Brain microvascular endothelial cell (primary cell): ENCODE measurements at regions not wholly inside any gene's neighbourhood (a gene's known extent, or its start where the extent isn't known, plus 50 kb on each side); places are given as distances from the start of the nearest gene placed in this dataset.

Experiments used
- DNase-seq: peaks from one replicate; pipeline ENCODE4 v3.0.0-alpha.2; 2020
- H3K27ac ChIP-seq: fragments of 250-450 bp; sonication (Bioruptor Pico); 2 replicates; pipeline ENCODE4 v1.5.1; 2020; ENCODE audit warnings: mild to moderate bottlenecking, moderate library complexity
- H3K27me3 ChIP-seq: fragments of 250-450 bp; sonication (Bioruptor Pico); replicated peaks from 2 replicates; pipeline ENCODE4 v1.5.1; 2020; ENCODE audit warnings: mild to moderate bottlenecking
- H3K36me3 ChIP-seq: fragments of 250-450 bp; sonication (Bioruptor Pico); replicated peaks from 2 replicates; pipeline ENCODE4 v1.5.1; 2020; ENCODE audit warnings: mild to moderate bottlenecking
- H3K4me3 ChIP-seq: 2 replicates; pipeline ENCODE4 v1.5.1; 2011; ENCODE audit warnings: low read depth, mild to moderate bottlenecking, control low read depth, low read length, moderate library complexity
- in situ Hi-C: cut with HindIII; loops from 2 replicates; pipeline ENCODE4 v1.10.0; 2017; ENCODE audit warnings: low sequenced_read_pairs, low pct_ligation_motif_present
- TF ChIP-seq, protein P1 (sequence below): IDR thresholded peaks from 2 replicates; pipeline ENCODE4 v1.5.1; 2011; ENCODE audit warnings: low read depth, mild to moderate bottlenecking, moderate library complexity, low read length, control low read depth, inconsistent platforms; ENCODE audit errors: missing control alignments

DNA sequence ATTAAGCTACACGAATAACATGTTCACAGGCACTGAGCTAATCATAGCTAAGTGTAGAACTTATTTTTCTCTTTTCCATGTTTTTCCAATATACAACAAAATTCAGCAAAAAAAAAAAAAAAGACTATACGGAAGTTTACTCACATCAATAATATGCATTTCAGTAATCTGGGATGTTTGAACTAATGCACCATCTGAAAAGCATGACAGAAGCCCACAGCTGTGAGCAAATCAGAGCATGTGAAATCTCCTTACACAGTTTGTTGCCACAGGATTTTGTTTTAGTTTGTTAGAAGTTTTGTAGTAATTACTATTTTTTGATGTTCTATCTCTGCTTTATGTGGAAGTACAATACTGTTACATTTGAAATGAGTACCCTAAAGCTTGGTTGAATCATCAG lies 1051.7 kb downstream of the TTLL7 start:
- no peak for DNase-seq
- TF ChIP-seq, protein P1, sequence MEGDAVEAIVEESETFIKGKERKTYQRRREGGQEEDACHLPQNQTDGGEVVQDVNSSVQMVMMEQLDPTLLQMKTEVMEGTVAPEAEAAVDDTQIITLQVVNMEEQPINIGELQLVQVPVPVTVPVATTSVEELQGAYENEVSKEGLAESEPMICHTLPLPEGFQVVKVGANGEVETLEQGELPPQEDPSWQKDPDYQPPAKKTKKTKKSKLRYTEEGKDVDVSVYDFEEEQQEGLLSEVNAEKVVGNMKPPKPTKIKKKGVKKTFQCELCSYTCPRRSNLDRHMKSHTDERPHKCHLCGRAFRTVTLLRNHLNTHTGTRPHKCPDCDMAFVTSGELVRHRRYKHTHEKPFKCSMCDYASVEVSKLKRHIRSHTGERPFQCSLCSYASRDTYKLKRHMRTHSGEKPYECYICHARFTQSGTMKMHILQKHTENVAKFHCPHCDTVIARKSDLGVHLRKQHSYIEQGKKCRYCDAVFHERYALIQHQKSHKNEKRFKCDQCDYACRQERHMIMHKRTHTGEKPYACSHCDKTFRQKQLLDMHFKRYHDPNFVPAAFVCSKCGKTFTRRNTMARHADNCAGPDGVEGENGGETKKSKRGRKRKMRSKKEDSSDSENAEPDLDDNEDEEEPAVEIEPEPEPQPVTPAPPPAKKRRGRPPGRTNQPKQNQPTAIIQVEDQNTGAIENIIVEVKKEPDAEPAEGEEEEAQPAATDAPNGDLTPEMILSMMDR, result no peak
- in situ Hi-C loops, result no loop called here
- H3K27me3 ChIP-seq, result no peaks in the 10 kb centered on the region
- no peak overlapping the region for H3K4me3 ChIP-seq
- no peak overlapping the region for H3K27ac ChIP-seq
- H3K36me3 ChIP-seq, result no peaks in the 10 kb centered on the region

DNA sequence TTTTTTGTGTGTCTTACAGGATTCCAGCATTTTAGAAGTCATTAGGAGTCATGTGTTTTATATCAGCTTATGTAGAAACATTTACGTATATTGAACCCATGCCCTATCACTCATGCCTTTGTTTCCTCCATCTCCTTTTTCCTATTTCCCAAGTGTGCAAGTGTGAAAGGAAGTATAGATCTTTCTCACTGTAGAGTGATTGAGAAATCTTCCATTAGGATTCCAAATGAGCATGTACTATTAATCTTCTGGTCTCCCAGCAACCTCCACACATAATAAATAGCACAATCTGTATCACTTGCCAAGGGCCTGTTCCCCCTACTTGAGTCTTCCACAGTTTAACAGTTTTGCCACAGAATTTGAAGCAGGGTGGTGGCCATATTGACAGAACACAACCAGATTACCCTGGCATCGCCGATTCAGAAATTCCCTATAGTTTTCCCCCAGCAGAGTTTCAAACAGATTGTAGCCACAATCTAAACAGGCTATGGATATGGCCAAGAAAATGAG lies 1052.8 kb downstream of the TTLL7 start:
- H3K27me3 ChIP-seq, result no peaks in the 10 kb centered on the region
- no peak overlapping the region for H3K27ac ChIP-seq
- no peaks in the 10 kb centered on the region for H3K36me3 ChIP-seq
- TF ChIP-seq, protein P1, result no peak
- DNase-seq, result no peak
- in situ Hi-C loops, result no loop called here
- no peak overlapping the region for H3K4me3 ChIP-seq

- TF ChIP-seq, protein P1, result no peak
- H3K36me3 ChIP-seq, result no peaks in the 10 kb centered on the region
- no peaks in the 10 kb centered on the region for H3K27me3 ChIP-seq
- DNase-seq, result no peak
- in situ Hi-C loops, result no loop called here
- H3K27ac ChIP-seq, result no peak overlapping the region
- no peak overlapping the region for H3K4me3 ChIP-seq
These were observed 1054.1 kb downstream of the TTLL7 start for GRCh38 chr1:82944822-82945221.

DNA sequence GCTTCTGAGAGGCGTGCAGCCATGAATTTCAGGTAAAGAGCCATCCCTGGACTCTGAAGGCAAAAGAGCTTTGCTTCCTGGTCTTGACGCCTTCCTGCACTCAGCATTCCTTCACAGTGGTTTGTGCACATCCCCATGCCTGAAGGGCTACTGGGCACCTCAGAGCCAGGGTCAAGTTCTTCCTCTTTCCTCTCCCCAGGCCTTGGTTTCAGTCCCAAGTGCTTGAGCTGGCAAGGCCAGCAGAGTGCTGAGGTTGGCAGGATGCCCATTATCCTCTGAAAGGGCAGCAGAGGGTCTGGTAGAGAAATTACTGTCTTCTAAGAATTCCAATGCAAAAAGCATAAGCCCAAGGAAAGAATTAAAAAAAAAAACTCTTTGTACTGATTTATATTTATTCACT lies 1064.9 kb downstream of the TTLL7 start:
- Histone ChIP-seq H3K27me3 (no peaks in the 10 kb centered on the region), H3K4me3 (no peak overlapping the region), H3K27ac (no peak overlapping the region), H3K36me3 (no peaks in the 10 kb centered on the region)
- DNase-seq, result no peak
- in situ Hi-C loops, result no loop called here
- TF ChIP-seq, protein P1, result no peak

- TF ChIP-seq, protein P1, result no peak
- H3K36me3 ChIP-seq, result no peaks in the 10 kb centered on the region
- DNase-seq, result no peak
- H3K27ac ChIP-seq, result no peak overlapping the region
- H3K4me3 ChIP-seq, result no peak overlapping the region
- no peaks in the 10 kb centered on the region for H3K27me3 ChIP-seq
- in situ Hi-C loops, result no loop called here
These were observed 1066.2 kb downstream of the TTLL7 start for GRCh38 chr1:82932727-82933126.

GRCh38 chr1:82932207-82932606 lies 1066.7 kb downstream of the TTLL7 start:
- in situ Hi-C loops, result no loop called here
- Histone ChIP-seq H3K36me3 (no peaks in the 10 kb centered on the region), H3K27me3 (no peaks in the 10 kb centered on the region), H3K27ac (no peak overlapping the region), H3K4me3 (no peak overlapping the region)
- no peak for DNase-seq
- TF ChIP-seq, protein P1, result no peak
